HepG2 (cell line): ENCODE measurements at regions not wholly inside any gene's neighbourhood (a gene's known extent, or its start where the extent isn't known, plus 50 kb on each side); places are given as distances from the start of the nearest gene placed in this dataset.

Experiments
- DMAP1 ChIP-seq: IDR thresholded peaks from 2 replicates; pipeline ENCODE4 v1.6.1; 2016
- ETV5 ChIP-seq: IDR thresholded peaks from 2 replicates; pipeline ENCODE4 v1.6.1; 2018; ENCODE audit warnings: missing biosample characterization, missing genetic modification reagents, inconsistent platforms, borderline replicate concordance
- GRHL1 ChIP-seq: sonication (generic); formaldehyde crosslinking; conservative IDR thresholded peaks from 2 replicates; pipeline ENCODE4 v1.8.0; 2022; ENCODE audit warnings: missing genetic modification reagents
- IKZF1 ChIP-seq: fragments of 450-650 bp; IDR thresholded peaks from 2 replicates; pipeline ENCODE4 v1.7.1; 2016
- IKZF5 ChIP-seq: IDR thresholded peaks from 2 replicates; pipeline ENCODE4 v1.6.1; 2018; ENCODE audit warnings: missing genetic modification reagents, mild to moderate bottlenecking, missing compliant biosample characterization
- KAT8 ChIP-seq: IDR thresholded peaks from 2 replicates; pipeline ENCODE4 v1.6.1; 2016; ENCODE audit warnings: missing genetic modification reagents, missing compliant biosample characterization
- MAFF ChIP-seq: IDR thresholded peaks from 2 replicates; pipeline ENCODE4 v1.6.1; 2011; ENCODE audit warnings: low read depth, low read length, improper control_type of control experiment
- NR0B2 ChIP-seq: sonication (generic); formaldehyde crosslinking; IDR thresholded peaks from 2 replicates; pipeline ENCODE4 v1.4.0; 2020; ENCODE audit warnings: mild to moderate bottlenecking, missing genetic modification reagents
- NRL ChIP-seq: sonication (generic); formaldehyde crosslinking; IDR thresholded peaks from 2 replicates; pipeline ENCODE4 v1.5.0; 2020; ENCODE audit warnings: missing genetic modification reagents, mild to moderate bottlenecking, moderate library complexity, borderline replicate concordance
- PITX1 ChIP-seq: sonication (generic); formaldehyde crosslinking; IDR thresholded peaks from 2 replicates; pipeline ENCODE4 v1.5.1; 2020; ENCODE audit warnings: mild to moderate bottlenecking, missing genetic modification reagents
- POLR2A ChIP-seq, 2 experiments: IDR thresholded peaks; 2 replicates each; pipeline ENCODE4 v1.6.1; 2011; ENCODE audit warnings: low read depth in 2 of 2, low read length in 2 of 2, mild to moderate bottlenecking in 1 of 2, moderate library complexity in 1 of 2; ENCODE audit not compliant: insufficient read depth in 1 of 2
- RELA ChIP-seq: sonication (generic); formaldehyde crosslinking; IDR thresholded peaks from 2 replicates; pipeline ENCODE4 v1.4.0; 2020; ENCODE audit warnings: missing genetic modification reagents
- SKI ChIP-seq: fragments of 450-650 bp; IDR thresholded peaks from one replicate; pipeline ENCODE4 v1.6.1; 2018; ENCODE audit warnings: mild to moderate bottlenecking; ENCODE audit not compliant: partially characterized antibody
- TMF1 ChIP-seq: sonication (generic); formaldehyde crosslinking; IDR thresholded peaks from 2 replicates; pipeline ENCODE4 v1.8.1; 2022; ENCODE audit warnings: low read depth, missing genetic modification reagents
- TRIM24 ChIP-seq: sonication (generic); formaldehyde crosslinking; IDR thresholded peaks from 2 replicates; pipeline ENCODE4 v1.8.0; 2022; ENCODE audit warnings: mild to moderate bottlenecking, missing genetic modification reagents
- ZBTB21 ChIP-seq: sonication (generic); formaldehyde crosslinking; IDR thresholded peaks from 2 replicates; pipeline ENCODE4 v1.4.0; 2020; ENCODE audit warnings: missing genetic modification reagents
- ZFP41 ChIP-seq: sonication (generic); formaldehyde crosslinking; IDR thresholded peaks from 2 replicates; pipeline ENCODE4 v1.4.0; 2020; ENCODE audit warnings: mild to moderate bottlenecking, missing genetic modification reagents, borderline replicate concordance
- ZFX ChIP-seq: sonication (generic); formaldehyde crosslinking; IDR thresholded peaks from 2 replicates; pipeline ENCODE4 v1.4.0; 2020; ENCODE audit warnings: mild to moderate bottlenecking, low read depth, missing genetic modification reagents, moderate library complexity
- ZIK1 ChIP-seq: sonication (generic); formaldehyde crosslinking; IDR thresholded peaks from 2 replicates; pipeline ENCODE4 v1.5.0; 2020; ENCODE audit warnings: mild to moderate bottlenecking, low read depth, missing genetic modification reagents, borderline replicate concordance
- ZMYM3 ChIP-seq: sonication (generic); formaldehyde crosslinking; IDR thresholded peaks from 2 replicates; pipeline ENCODE4 v1.5.1; 2020; ENCODE audit warnings: mild to moderate bottlenecking, missing genetic modification reagents
- ZNF12 ChIP-seq: sonication (generic); formaldehyde crosslinking; IDR thresholded peaks from 2 replicates; pipeline ENCODE4 v1.5.0; 2020; ENCODE audit warnings: missing genetic modification reagents
- ZNF280B ChIP-seq: sonication (generic); formaldehyde crosslinking; IDR thresholded peaks from 2 replicates; pipeline ENCODE4 v1.5.0; 2020; ENCODE audit warnings: missing genetic modification reagents, mild to moderate bottlenecking, borderline replicate concordance
- ZNF484 ChIP-seq: sonication (generic); formaldehyde crosslinking; IDR thresholded peaks from 2 replicates; pipeline ENCODE4 v1.5.1; 2020; ENCODE audit warnings: mild to moderate bottlenecking, low read depth, missing genetic modification reagents, borderline replicate concordance
- ZNF576 ChIP-seq: sonication (generic); formaldehyde crosslinking; IDR thresholded peaks from 2 replicates; pipeline ENCODE4 v1.4.0; 2020; ENCODE audit warnings: mild to moderate bottlenecking, missing genetic modification reagents
- ZNF597 ChIP-seq: sonication (generic); formaldehyde crosslinking; IDR thresholded peaks from 2 replicates; pipeline ENCODE4 v1.5.0; 2020; ENCODE audit warnings: missing genetic modification reagents
- ZNF747 ChIP-seq: sonication (generic); formaldehyde crosslinking; IDR thresholded peaks from 2 replicates; pipeline ENCODE4 v1.8.1; 2023; ENCODE audit warnings: missing genetic modification reagents, mild to moderate bottlenecking, borderline replicate concordance
- ZNF781 ChIP-seq: sonication (generic); formaldehyde crosslinking; IDR thresholded peaks from 2 replicates; pipeline ENCODE4 v1.5.1; 2020; ENCODE audit warnings: borderline replicate concordance, mild to moderate bottlenecking, missing genetic modification reagents; ENCODE audit errors: not compliant biosample characterization

GRCh38 chr20:50410343-50410742 lies 99.8 kb upstream of the PTPN1 start (continued):
- TF ChIP-seq ZNF747 (CRISPR knock-in tag) (no peak), TMF1 (CRISPR knock-in tag) (no peak), ZNF280B (no peak), POLR2A (IDR thresholded peaks at IDR 0.05; ENCODE audit: insufficient read depth in 1 of 2, low read depth in 2 of 2, low read length in 2 of 2) (no peak), MAFF (no peak), ETV5 (no peak), ZNF484 (CRISPR knock-in tag) (peak; percentile 66; the same call in 1 of the 2 replicates), ZFX (no peak), RELA (CRISPR knock-in tag) (no peak), DMAP1 (CRISPR knock-in tag) (no peak), ZNF781 (peak; percentile 70), ZIK1 (CRISPR knock-in tag) (no peak), NRL (CRISPR knock-in tag) (no peak), ZNF12 (CRISPR knock-in tag) (no peak), TRIM24 (CRISPR knock-in tag) (no peak), ZBTB21 (no peak), IKZF1 (no peak), ZNF597 (CRISPR knock-in tag) (no peak), ZFP41 (no peak), GRHL1 (CRISPR knock-in tag) (no peak), ZMYM3 (0 out of 2 replicates have a peak, but pooled peaks have one; percentile 22), ZNF576 (peak; percentile 33; the same call in 1 of the 2 replicates), PITX1 (CRISPR knock-in tag) (0 out of 2 replicates have a peak, but pooled peaks have one; percentile 21), SKI (no peak), IKZF5 (CRISPR knock-in tag) (no peak), KAT8 (CRISPR knock-in tag) (no peak), NR0B2 (CRISPR knock-in tag) (peak; percentile 52; the same call in 1 of the 2 replicates)
